Keratinocyte (primary cell): ENCODE measurements at regions not wholly inside any gene's neighbourhood (a gene's known extent, or its start where the extent isn't known, plus 50 kb on each side); places are given as distances from the start of the nearest gene placed in this dataset.

Experiments used
- DNase-seq: peaks from one replicate; pipeline ENCODE4 v3.0.0-alpha.2; 2011; ENCODE audit warnings: low read depth, missing footprints, low spot score
- FAIRE-seq: peaks from 2 replicates; lab custom pipeline; 2011; peaks lifted over from hg19 to GRCh38; lab: Jason Lieb, UNC
- H2AFZ ChIP-seq: 2 replicates; pipeline ENCODE4 v1.6.0; 2012; ENCODE audit warnings: low read length, control low read depth, inconsistent platforms; ENCODE audit not compliant: control insufficient read depth
- H3K27ac ChIP-seq: 2 replicates; pipeline ENCODE4 v1.5.1; 2011; ENCODE audit warnings: low read length; ENCODE audit not compliant: control insufficient read depth, insufficient read depth
- H3K27me3 ChIP-seq: 3 replicates; pipeline ENCODE4 v1.6.0; 2011; ENCODE audit warnings: low read length; ENCODE audit not compliant: control insufficient read depth, insufficient read depth; ENCODE audit errors: extremely low read depth
- H3K36me3 ChIP-seq, 2 experiments: 2 replicates in 1 of 2; 3 replicates in 1 of 2; pipeline ENCODE4 v1.5.1; 2011; ENCODE audit warnings: low read length in 2 of 2, mild to moderate bottlenecking in 1 of 2; ENCODE audit not compliant: control insufficient read depth in 2 of 2, insufficient read depth in 2 of 2; ENCODE audit errors: extremely low read depth in 1 of 2
- H3K4me1 ChIP-seq: 3 replicates; pipeline ENCODE4 v1.5.1; 2011; ENCODE audit warnings: low read length; ENCODE audit not compliant: control insufficient read depth, insufficient read depth; ENCODE audit errors: extremely low read depth
- H3K4me2 ChIP-seq: 3 replicates; pipeline ENCODE4 v1.6.0; 2011; ENCODE audit warnings: low read depth, low read length; ENCODE audit not compliant: control insufficient read depth, insufficient read depth; ENCODE audit errors: extremely low read depth
- H3K4me3 ChIP-seq, 3 experiments: fragments of 200-600 bp in 1 of 3; sonication (generic) in 1 of 3; 2 replicates in 2 of 3; 3 replicates in 1 of 3; pipeline ENCODE4 v1.5.1; 2011 to 2016; ENCODE audit warnings: low read length in 3 of 3, mild to moderate bottlenecking in 3 of 3, control low read depth in 2 of 3, inconsistent platforms in 1 of 3, low read depth in 1 of 3, mixed read lengths in 1 of 3, mixed run types in 1 of 3, moderate library complexity in 1 of 3; ENCODE audit not compliant: control insufficient read depth in 2 of 3, insufficient read depth in 2 of 3; ENCODE audit errors: extremely low read depth in 1 of 3
- H3K79me2 ChIP-seq: 2 replicates; pipeline ENCODE4 v1.6.0; 2012; ENCODE audit warnings: low read length; ENCODE audit not compliant: control insufficient read depth, insufficient read depth
- H3K9ac ChIP-seq: 3 replicates; pipeline ENCODE4 v1.6.0; 2011; ENCODE audit warnings: low read length; ENCODE audit not compliant: control insufficient read depth, insufficient read depth; ENCODE audit errors: extremely low read depth
- H3K9me1 ChIP-seq: 3 replicates; pipeline ENCODE4 v1.6.0; 2011; ENCODE audit warnings: low read length; ENCODE audit not compliant: control insufficient read depth, insufficient read depth; ENCODE audit errors: extremely low read depth
- H3K9me3 ChIP-seq: 2 replicates; pipeline ENCODE4 v1.5.1; 2012; ENCODE audit warnings: low read depth, low read length; ENCODE audit not compliant: control insufficient read depth
- H4K20me1 ChIP-seq: 3 replicates; pipeline ENCODE4 v1.6.0; 2011; ENCODE audit warnings: low read length; ENCODE audit not compliant: control insufficient read depth, insufficient read depth; ENCODE audit errors: extremely low read depth
- CTCF ChIP-seq, 3 experiments: IDR thresholded peaks in 1 of 3; conservative IDR thresholded peaks in 1 of 3; optimal IDR thresholded peaks in 1 of 3; 2 replicates in 2 of 3; 3 replicates in 1 of 3; pipeline versions ENCODE3 to v1.5.1; 2011; ENCODE audit warnings: low read length in 3 of 3, mild to moderate bottlenecking in 3 of 3, moderate library complexity in 2 of 3, control low read depth in 1 of 3, inconsistent platforms in 1 of 3; ENCODE audit not compliant: insufficient read depth in 2 of 3; ENCODE audit errors: extremely low read depth in 1 of 3
- EZH2 ChIP-seq: IDR thresholded peaks from one replicate; pipeline ENCODE4 v1.6.1; 2012; ENCODE audit warnings: inconsistent platforms, mild to moderate bottlenecking, low read length, moderate library complexity
- dilution Hi-C: fragments of 300-500 bp; cut with MboI; formaldehyde crosslinking; loops from one replicate; pipeline ENCODE4 v1.7.0; 2020; ENCODE audit warnings: low sequenced_read_pairs; ENCODE audit not compliant: extremely low pct_ligation_motif_present

GRCh38 chr1:206417774-206418614, 52.3 kb upstream of the IKBKE start:
- H3K27me3 ChIP-seq, result no peaks in the 10 kb centered on the region
- no peaks in the 10 kb centered on the region for H3K9me3 ChIP-seq
- H3K4me2 ChIP-seq, result no peak overlapping the region
- dilution Hi-C loops, result no loop called here
- H3K4me3 ChIP-seq, result no peak overlapping the region
- peaks cover 12 to 13% of the 10 kb centered on the region in 2 experiments for H3K36me3 ChIP-seq
- no peak overlapping the region for H3K9ac ChIP-seq
- no peak for TF ChIP-seq CTCF (optimal IDR thresholded peaks at IDR 0.05 in 1 of 3, IDR thresholded peaks at IDR 0.05 in 1 of 3, conservative IDR thresholded peaks at IDR 0.05 in 1 of 3; ENCODE audit: extremely low read depth in 1 of 3, insufficient read depth in 2 of 3, low read length in 3 of 3)
- TF ChIP-seq EZH2, result no peak
- no peak overlapping the region for H2AFZ ChIP-seq
- H3K4me1 ChIP-seq, result peaks cover 30% of the 10 kb centered on the region
- FAIRE-seq, result no peak
- H4K20me1 ChIP-seq, result no peaks in the 10 kb centered on the region
- no peaks in the 10 kb centered on the region for H3K9me1 ChIP-seq
- no peaks in the 10 kb centered on the region for H3K79me2 ChIP-seq
- H3K27ac ChIP-seq, result no peak overlapping the region
- no peak for DNase-seq

- Histone ChIP-seq H3K27me3 (no peaks in the 10 kb centered on the region), H3K9ac (no peak overlapping the region), H3K4me3 (no peak overlapping the region), H3K27ac (peak overlapping the region; percentile 47), H4K20me1 (no peaks in the 10 kb centered on the region), H3K4me2 (peak overlapping the region; percentile 65), H3K79me2 (no peaks in the 10 kb centered on the region), H2AFZ (no peak overlapping the region), H3K36me3 (peaks cover 13 to 14% of the 10 kb centered on the region in 2 experiments), H3K4me1 (peaks cover 30% of the 10 kb centered on the region), H3K9me1 (no peaks in the 10 kb centered on the region), H3K9me3 (no peaks in the 10 kb centered on the region)
- TF ChIP-seq EZH2 (no peak), CTCF (optimal IDR thresholded peaks at IDR 0.05 in 1 of 3, IDR thresholded peaks at IDR 0.05 in 1 of 3, conservative IDR thresholded peaks at IDR 0.05 in 1 of 3; ENCODE audit: extremely low read depth in 1 of 3, insufficient read depth in 2 of 3, low read length in 3 of 3) (no peak)
- DNase-seq, result no peak
- peak; percentile 77 for FAIRE-seq
- dilution Hi-C loops, result no loop called here
These were observed 51.0 kb upstream of the IKBKE start for GRCh38 chr1:206419250-206419649.
